Neural cell (in vitro differentiated cells): ENCODE measurements at regions not wholly inside any gene's neighbourhood (a gene's known extent, or its start where the extent isn't known, plus 50 kb on each side); places are given as distances from the start of the nearest gene placed in this dataset.

Source experiments
- H2AFZ ChIP-seq: fragments of 200-600, 300-800 bp; sonication (generic), shearing (Covaris generic); 2 replicates; pipeline ENCODE4 v1.6.0; 2014; ENCODE audit warnings: low read depth, mild to moderate bottlenecking, antibody characterized with exemption, low read length, moderate library complexity
- H3F3A ChIP-seq: fragments of 200-600 bp; shearing (Covaris generic); 2 replicates; pipeline ENCODE4 v1.6.1; 2016; ENCODE audit warnings: mild to moderate bottlenecking, moderate library complexity, mixed read lengths, antibody characterized with exemption, low read length; ENCODE audit not compliant: insufficient read depth, poor library complexity, severe bottlenecking
- H3K27ac ChIP-seq: fragments of 200-600, 300-800 bp; sonication (generic), shearing (Covaris generic); 2 replicates; pipeline ENCODE4 v1.5.1; 2014; ENCODE audit warnings: mild to moderate bottlenecking, low read length, moderate library complexity
- H3K27me3 ChIP-seq: fragments of 300-800, 200-600 bp; sonication (generic), shearing (Covaris generic); 2 replicates; pipeline ENCODE4 v1.6.0; 2014; ENCODE audit warnings: mild to moderate bottlenecking, low read depth, low read length, moderate library complexity; ENCODE audit not compliant: insufficient read depth
- H3K36me3 ChIP-seq: fragments of 300-800, 200-600 bp; sonication (generic), shearing (Covaris generic); 2 replicates; pipeline ENCODE4 v1.5.1; 2014; ENCODE audit warnings: mild to moderate bottlenecking, antibody characterized with exemption, low read length, moderate library complexity; ENCODE audit not compliant: insufficient read depth
- H3K4me2 ChIP-seq: fragments of 300-800, 200-600 bp; sonication (generic), shearing (Covaris generic); 2 replicates; pipeline ENCODE4 v1.6.0; 2014; ENCODE audit warnings: mild to moderate bottlenecking, low read length
- H3K4me3 ChIP-seq: fragments of 300-800, 200-600 bp; sonication (generic), shearing (Covaris generic); 2 replicates; pipeline ENCODE4 v1.5.1; 2014; ENCODE audit warnings: mild to moderate bottlenecking, low read length, moderate library complexity
- H3K79me2 ChIP-seq: fragments of 200-600 bp; shearing (Covaris generic); replicated peaks from 2 replicates; pipeline ENCODE4 v1.6.0; 2014; ENCODE audit warnings: mild to moderate bottlenecking, low read length, moderate library complexity; ENCODE audit not compliant: insufficient read depth
- H3K9ac ChIP-seq: fragments of 300-800, 200-600 bp; sonication (generic), shearing (Covaris generic); 2 replicates; pipeline ENCODE4 v1.6.1; 2016; ENCODE audit warnings: mild to moderate bottlenecking, low read length, mixed read lengths
- H3K9me2 ChIP-seq: fragments of 200-600 bp; shearing (Covaris generic); 2 replicates; pipeline ENCODE4 v1.6.1; 2016; ENCODE audit warnings: mild to moderate bottlenecking, low read length, mixed read lengths; ENCODE audit not compliant: insufficient read depth
- H3K9me3 ChIP-seq: fragments of 200-600, 300-800 bp; sonication (generic), shearing (Covaris generic); 2 replicates; pipeline ENCODE4 v1.6.1; 2016; ENCODE audit warnings: mild to moderate bottlenecking, mixed run types, low read length, moderate library complexity, mixed read lengths
- H4K20me1 ChIP-seq: fragments of 200-600 bp; shearing (Covaris generic); 2 replicates; pipeline ENCODE4 v1.6.1; 2016; ENCODE audit warnings: mild to moderate bottlenecking, mixed run types; ENCODE audit not compliant: insufficient read depth
- EP300 ChIP-seq: fragments of 450-650 bp; conservative IDR thresholded peaks from 2 replicates; pipeline ENCODE4 v1.6.1; 2014; ENCODE audit warnings: antibody characterized with exemption, mild to moderate bottlenecking, moderate library complexity; ENCODE audit not compliant: poor library complexity, severe bottlenecking
- EZH2 ChIP-seq: fragments of 200-600, 300-800 bp; shearing (Covaris generic), sonication (generic); IDR thresholded peaks from 2 replicates; pipeline ENCODE4 v1.6.1; 2014; ENCODE audit warnings: antibody characterized with exemption, low read length, borderline replicate concordance, mild to moderate bottlenecking; ENCODE audit not compliant: insufficient read depth, poor library complexity, severe bottlenecking
- MXI1 ChIP-seq: fragments of 450-650 bp; conservative IDR thresholded peaks from 2 replicates; pipeline ENCODE4 v1.6.1; 2014; ENCODE audit warnings: antibody characterized with exemption, mild to moderate bottlenecking; ENCODE audit not compliant: poor library complexity, severe bottlenecking
- POLR2AphosphoS5 ChIP-seq: IDR thresholded peaks from 2 replicates; pipeline ENCODE4 v1.6.1; 2012
- RAD21 ChIP-seq: fragments of 450-650 bp; conservative IDR thresholded peaks from 2 replicates; pipeline ENCODE4 v1.6.1; 2014; ENCODE audit warnings: antibody characterized with exemption, mild to moderate bottlenecking, moderate library complexity
- SMC3 ChIP-seq: fragments of 450-650 bp; conservative IDR thresholded peaks from 2 replicates; pipeline ENCODE4 v1.6.1; 2014; ENCODE audit warnings: antibody characterized with exemption, mild to moderate bottlenecking, moderate library complexity; ENCODE audit not compliant: poor library complexity
- TAF1 ChIP-seq: IDR thresholded peaks from 2 replicates; pipeline ENCODE4 v1.6.1; 2012; ENCODE audit warnings: low read depth
- TF ChIP-seq, protein P1 (sequence below): fragments of 450-650 bp; IDR thresholded peaks from 2 replicates; pipeline ENCODE4 v1.5.1; 2014; ENCODE audit warnings: antibody characterized with exemption, mild to moderate bottlenecking, moderate library complexity; ENCODE audit not compliant: poor library complexity, severe bottlenecking
- TF ChIP-seq, protein P2 (sequence below): IDR thresholded peaks from 2 replicates; pipeline ENCODE4 v1.6.1; 2012; ENCODE audit warnings: borderline replicate concordance

DNA sequence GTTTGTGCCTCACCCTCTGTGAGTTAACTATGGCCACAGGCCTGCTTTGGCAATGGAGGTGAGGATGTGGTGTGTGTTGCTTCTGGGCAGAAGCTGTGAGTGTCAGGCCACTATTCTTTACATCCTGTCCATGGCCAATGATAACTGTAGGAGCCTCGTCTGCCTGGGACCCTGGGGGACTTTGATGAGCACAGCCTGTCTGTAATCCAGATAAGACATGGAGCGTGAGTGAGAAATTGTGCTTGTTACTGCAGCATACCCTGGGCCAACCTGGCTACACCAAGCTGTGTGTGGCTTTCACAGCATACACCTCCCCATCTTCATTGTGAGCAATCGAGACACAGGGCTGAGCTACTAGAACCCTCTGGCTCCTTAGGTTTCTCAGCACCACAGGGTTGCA lies 150.4 kb downstream of the MYLK4 start:
- Histone ChIP-seq H2AFZ (no peak overlapping the region), H3K36me3 (no peaks in the 10 kb centered on the region), H3F3A (no peaks in the 10 kb centered on the region), H3K79me2 (no peaks in the 10 kb centered on the region), H3K9ac (no peak overlapping the region), H3K27me3 (no peaks in the 10 kb centered on the region), H3K4me2 (no peak overlapping the region), H3K27ac (no peak overlapping the region), H3K9me3 (no peaks in the 10 kb centered on the region), H3K4me3 (no peak overlapping the region), H3K9me2 (no peaks in the 10 kb centered on the region), H4K20me1 (no peaks in the 10 kb centered on the region)
- TF ChIP-seq RAD21 (no peak), POLR2AphosphoS5 (no peak), SMC3 (no peak), TAF1 (no peak), EP300 (no peak), MXI1 (no peak), EZH2 (no peak)
- TF ChIP-seq, protein P1, sequence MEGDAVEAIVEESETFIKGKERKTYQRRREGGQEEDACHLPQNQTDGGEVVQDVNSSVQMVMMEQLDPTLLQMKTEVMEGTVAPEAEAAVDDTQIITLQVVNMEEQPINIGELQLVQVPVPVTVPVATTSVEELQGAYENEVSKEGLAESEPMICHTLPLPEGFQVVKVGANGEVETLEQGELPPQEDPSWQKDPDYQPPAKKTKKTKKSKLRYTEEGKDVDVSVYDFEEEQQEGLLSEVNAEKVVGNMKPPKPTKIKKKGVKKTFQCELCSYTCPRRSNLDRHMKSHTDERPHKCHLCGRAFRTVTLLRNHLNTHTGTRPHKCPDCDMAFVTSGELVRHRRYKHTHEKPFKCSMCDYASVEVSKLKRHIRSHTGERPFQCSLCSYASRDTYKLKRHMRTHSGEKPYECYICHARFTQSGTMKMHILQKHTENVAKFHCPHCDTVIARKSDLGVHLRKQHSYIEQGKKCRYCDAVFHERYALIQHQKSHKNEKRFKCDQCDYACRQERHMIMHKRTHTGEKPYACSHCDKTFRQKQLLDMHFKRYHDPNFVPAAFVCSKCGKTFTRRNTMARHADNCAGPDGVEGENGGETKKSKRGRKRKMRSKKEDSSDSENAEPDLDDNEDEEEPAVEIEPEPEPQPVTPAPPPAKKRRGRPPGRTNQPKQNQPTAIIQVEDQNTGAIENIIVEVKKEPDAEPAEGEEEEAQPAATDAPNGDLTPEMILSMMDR, result no peak
- TF ChIP-seq, protein P2, sequence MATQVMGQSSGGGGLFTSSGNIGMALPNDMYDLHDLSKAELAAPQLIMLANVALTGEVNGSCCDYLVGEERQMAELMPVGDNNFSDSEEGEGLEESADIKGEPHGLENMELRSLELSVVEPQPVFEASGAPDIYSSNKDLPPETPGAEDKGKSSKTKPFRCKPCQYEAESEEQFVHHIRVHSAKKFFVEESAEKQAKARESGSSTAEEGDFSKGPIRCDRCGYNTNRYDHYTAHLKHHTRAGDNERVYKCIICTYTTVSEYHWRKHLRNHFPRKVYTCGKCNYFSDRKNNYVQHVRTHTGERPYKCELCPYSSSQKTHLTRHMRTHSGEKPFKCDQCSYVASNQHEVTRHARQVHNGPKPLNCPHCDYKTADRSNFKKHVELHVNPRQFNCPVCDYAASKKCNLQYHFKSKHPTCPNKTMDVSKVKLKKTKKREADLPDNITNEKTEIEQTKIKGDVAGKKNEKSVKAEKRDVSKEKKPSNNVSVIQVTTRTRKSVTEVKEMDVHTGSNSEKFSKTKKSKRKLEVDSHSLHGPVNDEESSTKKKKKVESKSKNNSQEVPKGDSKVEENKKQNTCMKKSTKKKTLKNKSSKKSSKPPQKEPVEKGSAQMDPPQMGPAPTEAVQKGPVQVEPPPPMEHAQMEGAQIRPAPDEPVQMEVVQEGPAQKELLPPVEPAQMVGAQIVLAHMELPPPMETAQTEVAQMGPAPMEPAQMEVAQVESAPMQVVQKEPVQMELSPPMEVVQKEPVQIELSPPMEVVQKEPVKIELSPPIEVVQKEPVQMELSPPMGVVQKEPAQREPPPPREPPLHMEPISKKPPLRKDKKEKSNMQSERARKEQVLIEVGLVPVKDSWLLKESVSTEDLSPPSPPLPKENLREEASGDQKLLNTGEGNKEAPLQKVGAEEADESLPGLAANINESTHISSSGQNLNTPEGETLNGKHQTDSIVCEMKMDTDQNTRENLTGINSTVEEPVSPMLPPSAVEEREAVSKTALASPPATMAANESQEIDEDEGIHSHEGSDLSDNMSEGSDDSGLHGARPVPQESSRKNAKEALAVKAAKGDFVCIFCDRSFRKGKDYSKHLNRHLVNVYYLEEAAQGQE, result no peak

DNA sequence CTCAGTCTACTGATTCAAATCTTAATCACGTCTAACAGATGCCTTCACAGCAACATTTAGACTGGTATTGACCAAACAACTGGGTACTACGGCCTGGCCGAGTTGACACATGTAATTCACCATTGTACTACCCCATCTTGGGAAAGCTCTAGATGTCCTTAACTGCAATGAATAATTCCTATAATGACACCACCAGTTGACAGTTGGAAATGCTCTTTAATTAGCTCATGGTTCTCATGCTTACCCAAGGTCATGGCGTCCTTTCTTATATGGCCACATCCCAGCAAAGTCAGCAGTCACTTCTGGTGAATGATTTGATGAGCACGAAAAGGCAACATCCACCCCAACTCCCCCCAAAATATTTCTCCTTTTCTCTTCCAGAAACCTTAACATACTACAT lies 150.9 kb downstream of the MYLK4 start:
- TF ChIP-seq MXI1, result no peak
- no peak for TF ChIP-seq SMC3
- TF ChIP-seq EZH2, result no peak
- TF ChIP-seq, protein P1, result no peak
- no peak for TF ChIP-seq POLR2AphosphoS5
- no peak for TF ChIP-seq EP300
- TF ChIP-seq TAF1, result no peak
- TF ChIP-seq RAD21, result no peak
- TF ChIP-seq, protein P2, result no peak
- no peaks in the 10 kb centered on the region for H3F3A ChIP-seq
- H3K27me3 ChIP-seq, result no peaks in the 10 kb centered on the region
- no peak overlapping the region for H2AFZ ChIP-seq
- H3K4me2 ChIP-seq, result no peak overlapping the region
- no peaks in the 10 kb centered on the region for H3K9me2 ChIP-seq
- H3K36me3 ChIP-seq, result no peaks in the 10 kb centered on the region
- H3K79me2 ChIP-seq, result no peaks in the 10 kb centered on the region
- H4K20me1 ChIP-seq, result no peaks in the 10 kb centered on the region
- H3K4me3 ChIP-seq, result no peak overlapping the region
- H3K9ac ChIP-seq, result no peak overlapping the region
- H3K27ac ChIP-seq, result no peak overlapping the region
- H3K9me3 ChIP-seq, result no peaks in the 10 kb centered on the region
